22Rv1 (cell line): ENCODE measurements at regions not wholly inside any gene's neighbourhood (a gene's known extent, or its start where the extent isn't known, plus 50 kb on each side); places are given as distances from the start of the nearest gene placed in this dataset.

Source experiments
- ZFX ChIP-seq: fragments of 450-650 bp; IDR thresholded peaks from 2 replicates; pipeline ENCODE4 v1.6.1; 2017; ENCODE audit warnings: antibody characterized with exemption, borderline replicate concordance
- TF ChIP-seq, protein P1 (sequence below): fragments of 450-650 bp; IDR thresholded peaks from 2 replicates; pipeline ENCODE4 v1.5.1; 2017; ENCODE audit warnings: mild to moderate bottlenecking

DNA sequence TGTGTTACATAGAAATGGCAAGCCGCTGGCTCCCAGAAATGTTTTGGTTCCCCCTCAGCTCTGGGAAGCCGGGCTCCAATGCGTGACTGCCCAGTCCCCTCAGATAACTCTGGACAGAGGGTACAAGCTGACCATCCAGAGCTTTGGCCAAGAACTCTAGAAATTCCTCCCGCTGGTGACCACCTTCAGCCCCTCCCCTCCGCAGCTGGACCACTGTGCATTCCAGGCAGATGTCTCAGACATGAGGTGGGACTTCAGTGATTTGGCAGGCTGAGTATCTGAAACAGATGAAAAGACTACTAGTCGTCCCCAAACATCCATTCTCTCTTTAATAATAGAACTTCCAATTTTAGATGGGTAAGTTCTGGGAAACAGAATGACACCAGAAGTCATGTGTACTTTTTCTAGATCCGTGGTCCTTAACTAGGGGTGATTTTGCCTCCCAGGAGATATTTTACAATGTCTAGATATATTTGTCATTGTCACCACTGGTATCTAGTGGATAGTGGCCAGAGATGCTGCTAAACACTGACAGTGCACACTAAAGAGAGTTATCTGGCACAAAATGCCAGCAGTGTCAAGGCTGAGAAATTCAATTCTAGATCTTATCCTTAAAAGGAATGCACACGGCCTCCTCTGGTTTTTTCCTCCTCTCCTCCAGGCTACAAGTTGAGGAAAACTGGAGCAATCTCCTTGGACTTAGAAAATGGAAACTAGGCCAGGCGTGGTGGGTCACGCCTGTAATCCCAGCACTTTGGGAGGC, 294.3 kb downstream of the SRBD1 start:
- TF ChIP-seq, protein P1, sequence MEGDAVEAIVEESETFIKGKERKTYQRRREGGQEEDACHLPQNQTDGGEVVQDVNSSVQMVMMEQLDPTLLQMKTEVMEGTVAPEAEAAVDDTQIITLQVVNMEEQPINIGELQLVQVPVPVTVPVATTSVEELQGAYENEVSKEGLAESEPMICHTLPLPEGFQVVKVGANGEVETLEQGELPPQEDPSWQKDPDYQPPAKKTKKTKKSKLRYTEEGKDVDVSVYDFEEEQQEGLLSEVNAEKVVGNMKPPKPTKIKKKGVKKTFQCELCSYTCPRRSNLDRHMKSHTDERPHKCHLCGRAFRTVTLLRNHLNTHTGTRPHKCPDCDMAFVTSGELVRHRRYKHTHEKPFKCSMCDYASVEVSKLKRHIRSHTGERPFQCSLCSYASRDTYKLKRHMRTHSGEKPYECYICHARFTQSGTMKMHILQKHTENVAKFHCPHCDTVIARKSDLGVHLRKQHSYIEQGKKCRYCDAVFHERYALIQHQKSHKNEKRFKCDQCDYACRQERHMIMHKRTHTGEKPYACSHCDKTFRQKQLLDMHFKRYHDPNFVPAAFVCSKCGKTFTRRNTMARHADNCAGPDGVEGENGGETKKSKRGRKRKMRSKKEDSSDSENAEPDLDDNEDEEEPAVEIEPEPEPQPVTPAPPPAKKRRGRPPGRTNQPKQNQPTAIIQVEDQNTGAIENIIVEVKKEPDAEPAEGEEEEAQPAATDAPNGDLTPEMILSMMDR, result no peak
- no peak for TF ChIP-seq ZFX
